Thyroid gland (tissue), 4 donors: ENCODE measurements at regions not wholly inside any gene's neighbourhood (a gene's known extent, or its start where the extent isn't known, plus 50 kb on each side); places are given as distances from the start of the nearest gene placed in this dataset.

Experiments
- DNase-seq, 2 donors: peaks; one replicate each; pipeline ENCODE4 v3.0.0-alpha.2; 2019
- H3K27ac ChIP-seq, 3 donors: fragments of 200-600 bp; sonication (generic); 1 replicate in 2 of 3; 2 replicates in 1 of 3; pipeline ENCODE4 v1.5.1; 2016 to 2019; ENCODE audit warnings: mild to moderate bottlenecking in 1 of 3, moderate library complexity in 1 of 3
- H3K27me3 ChIP-seq: fragments of 200-600 bp; sonication (generic); one replicate; pipeline ENCODE4 v1.5.1; 2019
- H3K36me3 ChIP-seq, 2 donors: fragments of 200-600 bp; sonication (generic); one replicate each; pipeline ENCODE4 v1.5.1; 2016 to 2019
- H3K4me1 ChIP-seq, 2 donors: fragments of 200-600 bp; sonication (generic); one replicate each; pipeline ENCODE4 v1.5.1; 2017 to 2019
- H3K4me3 ChIP-seq, 3 donors: fragments of 200-600 bp; sonication (generic); replicated peaks in 1 of 3; 1 replicate in 2 of 3; 2 replicates in 1 of 3; pipeline ENCODE4 v1.5.1; 2016; ENCODE audit warnings: mild to moderate bottlenecking in 1 of 3
- H3K9me3 ChIP-seq: fragments of 200-600 bp; sonication (generic); one replicate; pipeline ENCODE4 v1.5.1; 2017
- POLR2A ChIP-seq, 2 donors: fragments of 450-650 bp; IDR thresholded peaks; one replicate each; pipeline ENCODE4 v1.6.1; 2017; ENCODE audit warnings: antibody characterized with exemption in 2 of 2, mild to moderate bottlenecking in 2 of 2, moderate library complexity in 1 of 2
- WGBS, 2 donors: methylation state at CpG; one replicate each; pipeline ENCODE4 v1.1.5; 2017; 5-methylcytosine and 5-hydroxymethylcytosine counted together
- intact Hi-C: fragments of 100-400 bp; cut with DNase I; formaldehyde crosslinking; loops from one replicate; pipeline ENCODE4 v1.15.1; 2023
- TF ChIP-seq, protein P1 (sequence below), 6 experiments: fragments of 200-600 bp in 3 of 6; fragments of 450-650 bp in 3 of 6; sonication (generic) in 3 of 6; IDR thresholded peaks; one replicate each; pipeline ENCODE4 v1.5.1; 2016 to 2019; ENCODE audit warnings: antibody characterized with exemption in 6 of 6, mild to moderate bottlenecking in 2 of 6, inconsistent platforms in 1 of 6, moderate library complexity in 1 of 6

DNA sequence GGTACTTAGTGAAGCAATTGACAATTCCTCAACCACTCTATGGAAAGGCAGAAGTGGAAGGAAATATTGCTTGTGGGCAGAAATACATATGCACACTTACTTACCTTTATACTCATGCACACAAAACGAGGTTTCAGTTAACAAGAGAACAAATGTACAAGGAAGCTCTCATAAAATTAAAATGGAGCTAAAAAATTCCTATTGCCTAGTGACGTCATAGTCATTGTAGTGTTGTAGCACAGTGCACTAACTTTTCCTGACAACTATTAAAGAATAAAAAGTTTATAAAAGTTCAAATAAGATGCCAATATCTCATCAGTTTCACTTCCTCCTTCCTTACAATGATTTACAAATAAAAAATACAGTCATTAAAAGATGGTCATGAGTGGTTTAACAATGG lies 1161.9 kb upstream of the NRXN1 start:
- Histone ChIP-seq H3K27me3 (no peaks in the 10 kb centered on the region), H3K4me1 (no peaks in the 10 kb centered on the region), H3K4me3 (no peak overlapping the region), H3K27ac (no peak overlapping the region), H3K9me3 (no peaks in the 10 kb centered on the region), H3K36me3 (no peaks in the 10 kb centered on the region)
- TF ChIP-seq, protein P1, sequence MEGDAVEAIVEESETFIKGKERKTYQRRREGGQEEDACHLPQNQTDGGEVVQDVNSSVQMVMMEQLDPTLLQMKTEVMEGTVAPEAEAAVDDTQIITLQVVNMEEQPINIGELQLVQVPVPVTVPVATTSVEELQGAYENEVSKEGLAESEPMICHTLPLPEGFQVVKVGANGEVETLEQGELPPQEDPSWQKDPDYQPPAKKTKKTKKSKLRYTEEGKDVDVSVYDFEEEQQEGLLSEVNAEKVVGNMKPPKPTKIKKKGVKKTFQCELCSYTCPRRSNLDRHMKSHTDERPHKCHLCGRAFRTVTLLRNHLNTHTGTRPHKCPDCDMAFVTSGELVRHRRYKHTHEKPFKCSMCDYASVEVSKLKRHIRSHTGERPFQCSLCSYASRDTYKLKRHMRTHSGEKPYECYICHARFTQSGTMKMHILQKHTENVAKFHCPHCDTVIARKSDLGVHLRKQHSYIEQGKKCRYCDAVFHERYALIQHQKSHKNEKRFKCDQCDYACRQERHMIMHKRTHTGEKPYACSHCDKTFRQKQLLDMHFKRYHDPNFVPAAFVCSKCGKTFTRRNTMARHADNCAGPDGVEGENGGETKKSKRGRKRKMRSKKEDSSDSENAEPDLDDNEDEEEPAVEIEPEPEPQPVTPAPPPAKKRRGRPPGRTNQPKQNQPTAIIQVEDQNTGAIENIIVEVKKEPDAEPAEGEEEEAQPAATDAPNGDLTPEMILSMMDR (IDR thresholded peaks at IDR 0.05): no peak
- no peak for TF ChIP-seq POLR2A (IDR thresholded peaks at IDR 0.05)
- intact Hi-C loops: no loop called here
- WGBS, 2 donors: 79 to 81% methylated on average over 2 of the region's 2 CpGs
- no peak for DNase-seq

DNA sequence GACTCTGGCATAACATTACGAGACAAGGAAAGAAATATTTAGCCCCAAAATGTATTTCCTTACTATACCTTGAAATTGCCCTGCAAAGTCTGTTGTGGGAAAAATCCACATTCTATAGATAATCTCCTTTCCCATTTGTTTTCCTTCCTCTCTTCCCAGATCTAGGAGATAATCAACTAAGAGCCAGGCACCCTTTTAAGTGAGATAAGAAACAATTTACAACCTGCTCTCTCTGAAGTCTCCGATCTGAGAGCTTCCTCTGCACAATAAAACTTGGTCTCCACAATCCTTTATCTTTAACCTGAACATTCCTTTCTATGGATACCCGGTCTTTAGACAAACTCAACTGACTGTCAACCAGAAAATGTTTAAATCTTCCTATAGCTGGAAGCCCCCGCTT lies 1160.7 kb upstream of the NRXN1 start:
- TF ChIP-seq POLR2A (IDR thresholded peaks at IDR 0.05): no peak
- TF ChIP-seq, protein P1 (IDR thresholded peaks at IDR 0.05): no peak
- no peak overlapping the region for H3K27ac ChIP-seq
- H3K4me1 ChIP-seq: no peaks in the 10 kb centered on the region
- no peaks in the 10 kb centered on the region for H3K27me3 ChIP-seq
- no peaks in the 10 kb centered on the region for H3K9me3 ChIP-seq
- no peaks in the 10 kb centered on the region for H3K36me3 ChIP-seq
- H3K4me3 ChIP-seq: no peak overlapping the region
- intact Hi-C loops: no loop called here
- 70 to 72% methylated on average over 4 of the region's 4 CpGs for WGBS, 2 donors
- DNase-seq: no peak

DNA sequence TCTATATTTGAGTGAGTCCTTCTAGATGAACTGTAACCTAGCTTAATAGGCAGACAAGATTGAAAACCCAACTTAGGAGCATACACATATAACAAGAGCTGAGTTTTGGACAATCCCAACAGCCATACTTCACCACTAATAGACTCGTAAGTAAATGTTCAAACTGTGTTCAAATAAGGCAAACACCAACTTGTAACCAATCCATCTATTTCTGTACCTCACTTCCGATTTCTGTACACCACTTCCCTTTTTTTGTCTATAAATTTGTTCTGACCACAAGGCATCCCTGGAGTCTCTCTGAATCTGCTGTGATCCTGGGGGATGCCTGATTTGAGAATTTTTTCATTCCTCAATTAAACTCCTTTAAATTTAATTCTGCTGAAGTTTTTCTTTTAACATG lies 1149.1 kb upstream of the NRXN1 start:
- Histone ChIP-seq H3K27ac (no peak overlapping the region), H3K4me1 (no peaks in the 10 kb centered on the region), H3K9me3 (no peaks in the 10 kb centered on the region), H3K4me3 (no peak overlapping the region), H3K27me3 (no peaks in the 10 kb centered on the region), H3K36me3 (no peaks in the 10 kb centered on the region)
- intact Hi-C loops: no loop called here
- no peak for TF ChIP-seq POLR2A (IDR thresholded peaks at IDR 0.05)
- TF ChIP-seq, protein P1 (IDR thresholded peaks at IDR 0.05): no peak
- no peak for DNase-seq
- WGBS, 2 donors: 84 to 90% methylated on average over 2 of the region's 2 CpGs

DNA sequence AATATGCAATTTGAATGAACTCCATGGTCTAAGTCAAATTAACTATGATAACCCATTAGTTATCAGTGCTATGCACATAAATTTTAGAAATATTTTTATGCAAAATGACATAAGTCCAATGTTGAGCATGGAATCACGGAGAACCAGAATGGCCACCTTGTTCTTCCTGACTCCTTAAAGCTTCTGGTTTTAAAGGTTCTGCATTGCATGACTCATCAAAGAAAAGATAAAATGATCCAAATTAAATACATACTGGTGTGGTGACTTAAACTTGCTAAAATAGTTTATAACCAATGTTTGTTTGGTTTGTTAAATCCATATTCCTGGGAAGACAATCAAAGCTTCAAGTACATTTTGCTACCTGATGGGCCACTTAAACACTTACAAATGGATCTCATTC lies 1146.9 kb upstream of the NRXN1 start:
- no peaks in the 10 kb centered on the region for H3K27me3 ChIP-seq
- H3K36me3 ChIP-seq: no peaks in the 10 kb centered on the region
- 94 to 100% methylated on average over 1 of the region's 1 CpG for WGBS, 2 donors
- no peaks in the 10 kb centered on the region for H3K9me3 ChIP-seq
- intact Hi-C loops: no loop called here
- no peak overlapping the region for H3K27ac ChIP-seq
- H3K4me1 ChIP-seq: peaks cover 0 to 5% of the 10 kb centered on the region in 2 donors
- TF ChIP-seq POLR2A (IDR thresholded peaks at IDR 0.05): no peak
- TF ChIP-seq, protein P1 (IDR thresholded peaks at IDR 0.05): no peak
- no peak overlapping the region for H3K4me3 ChIP-seq
- no peak for DNase-seq

DNA sequence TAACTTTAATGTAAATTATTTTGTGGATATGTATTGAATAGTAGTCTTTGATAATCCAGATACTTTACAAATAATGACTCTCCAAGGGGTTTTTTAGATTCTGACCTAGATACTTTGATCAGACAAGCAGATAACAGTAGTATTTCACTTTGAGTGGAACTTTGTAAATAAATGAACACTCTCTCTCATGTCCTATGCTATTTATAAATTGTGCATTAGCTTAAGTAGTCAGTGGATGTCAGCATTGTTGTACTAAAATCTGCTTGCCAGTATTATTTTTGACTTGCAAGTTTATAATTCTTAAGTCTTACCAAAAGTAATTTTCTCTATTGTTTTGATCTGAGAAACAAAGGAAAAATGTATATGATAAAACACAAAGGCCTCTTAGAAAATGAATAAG lies 1113.1 kb upstream of the NRXN1 start:
- Histone ChIP-seq H3K27ac (no peak overlapping the region), H3K27me3 (no peaks in the 10 kb centered on the region), H3K4me1 (no peaks in the 10 kb centered on the region), H3K9me3 (no peaks in the 10 kb centered on the region), H3K36me3 (no peaks in the 10 kb centered on the region), H3K4me3 (no peak overlapping the region)
- no peak for DNase-seq
- TF ChIP-seq, protein P1 (IDR thresholded peaks at IDR 0.05): peak in 1 of 6 experiments; percentile 8
- TF ChIP-seq POLR2A (IDR thresholded peaks at IDR 0.05): no peak
- intact Hi-C loops: no loop called here
